M059J (cell line): ENCODE measurements at regions not wholly inside any gene's neighbourhood (a gene's known extent, or its start where the extent isn't known, plus 50 kb on each side); places are given as distances from the start of the nearest gene placed in this dataset.
"Not testable (repeated sequence)": the region's sequence is repeated elsewhere in the genome, so short reads cannot be mapped to it uniquely, and the experiment has no call there.

Source experiments
- DNase-seq: peaks from one replicate; pipeline ENCODE4 v3.0.0-alpha.2; 2012; ENCODE audit warnings: low read depth

- DNase-seq, result no peak
Observed at GRCh38 chr4:186775902-186776301, 52.2 kb upstream of the FAT1 start.

- DNase-seq, result no peak
Observed at GRCh38 chr4:186778134-186778533, 54.5 kb upstream of the FAT1 start.

GRCh38 chr4:186780291-186781031 lies 56.8 kb upstream of the FAT1 start:
- DNase-seq, result no peak

- DNase-seq, result peak; percentile 71
Observed at GRCh38 chr4:186781032-186781917, 57.6 kb upstream of the FAT1 start.

GRCh38 chr4:186782302-186782701 lies 58.6 kb upstream of the FAT1 start:
- no peak for DNase-seq

- no peak for DNase-seq
Observed at GRCh38 chr4:186787536-186787935, 63.9 kb upstream of the FAT1 start.

GRCh38 chr4:186789651-186790050 lies 66.0 kb upstream of the FAT1 start:
- no peak for DNase-seq

GRCh38 chr4:186790630-186791029 lies 67.0 kb upstream of the FAT1 start:
- no peak for DNase-seq

- DNase-seq, result peak; percentile 47
Observed at GRCh38 chr4:186792728-186793366, 69.2 kb upstream of the FAT1 start.

- DNase-seq, result no peak
Observed at GRCh38 chr4:186798951-186799659, 75.4 kb upstream of the FAT1 start.

- no peak for DNase-seq
Observed at GRCh38 chr4:186805020-186805820, 81.6 kb upstream of the FAT1 start.

GRCh38 chr4:186805917-186806316 lies 82.3 kb upstream of the FAT1 start:
- not testable (repeated sequence) for DNase-seq

- peak; percentile 10 for DNase-seq
Observed at GRCh38 chr4:186806679-186807421, 83.2 kb upstream of the FAT1 start.

GRCh38 chr4:186807808-186808629 lies 84.4 kb upstream of the FAT1 start:
- peak; percentile 35 for DNase-seq

- DNase-seq, result peak; percentile 45
Observed at GRCh38 chr4:186808630-186809018, 85.0 kb upstream of the FAT1 start.

GRCh38 chr4:186809070-186809469 lies 85.4 kb upstream of the FAT1 start:
- DNase-seq, result no peak

GRCh38 chr4:186810613-186811150 lies 87.0 kb upstream of the FAT1 start:
- DNase-seq, result no peak

GRCh38 chr4:186812592-186812991 lies 88.9 kb upstream of the FAT1 start:
- DNase-seq, result no peak
